ENCODE measurements at regions not wholly inside any gene's neighbourhood (a gene's known extent, or its start where the extent isn't known, plus 50 kb on each side); places are given as distances from the start of the nearest gene placed in this dataset.

DNA sequence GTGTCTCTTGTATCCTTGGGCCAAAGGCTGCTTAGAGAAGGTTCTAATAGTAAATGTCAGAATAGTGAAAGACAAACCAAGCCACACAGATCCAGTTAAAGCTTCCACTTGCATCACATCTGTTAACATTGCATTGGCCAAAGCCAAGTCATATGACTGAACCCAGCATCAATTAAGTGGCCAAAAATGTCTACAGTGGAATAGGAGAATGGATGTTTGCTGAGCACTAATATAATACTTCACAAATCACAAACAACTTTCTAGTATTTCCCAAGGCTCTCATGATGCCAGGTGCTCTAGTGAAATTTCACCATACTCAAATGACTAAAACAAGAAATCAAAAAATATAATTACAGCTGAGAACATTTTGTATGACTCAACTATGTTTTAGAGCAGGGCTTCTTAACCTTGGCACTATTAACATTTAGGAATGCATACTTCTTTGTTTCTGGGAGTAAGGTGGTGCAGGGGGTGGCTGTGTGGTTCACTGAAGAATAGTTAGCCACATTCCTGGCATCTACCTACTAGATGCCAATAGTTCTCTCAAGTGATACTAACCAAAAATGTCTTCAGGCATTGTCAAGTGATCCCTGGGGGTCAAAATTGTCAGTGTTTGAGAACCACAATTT lies 148.0 kb upstream of the SPTLC3 start:
- no peak for TF ChIP-seq EZH2 (IDR thresholded peaks at IDR 0.05)
- TF ChIP-seq EZH2phosphoT487 (IDR thresholded peaks at IDR 0.05) = no peak
